Naive thymus-derived CD4-positive, alpha-beta T cell (primary cell): ENCODE measurements at regions not wholly inside any gene's neighbourhood (a gene's known extent, or its start where the extent isn't known, plus 50 kb on each side); places are given as distances from the start of the nearest gene placed in this dataset.

Experiments used
- ATAC-seq: fragments of 150-1000 bp; cut with Tn5 transposase; 2 replicates; pipeline ENCODE4 v1.10.0; 2021; ENCODE audit warnings: mild to moderate bottlenecking, moderate library complexity
- CTCF ChIA-PET: fragments of 350-600 bp; sonication (Branson Sonifier 250); formaldehyde crosslinking; loops from one replicate; lab custom pipeline; 2021; ENCODE audit warnings: antibody characterized with exemption; lab: Charles Lee
- POLR2A ChIA-PET: fragments of 350-600 bp; sonication (Branson Sonifier 250); formaldehyde crosslinking; loops from one replicate; lab custom pipeline; 2021; ENCODE audit warnings: antibody characterized with exemption, inconsistent platforms; lab: Charles Lee
- DNase-seq, 9 donors: peaks; one replicate each; pipeline versions ENCODE4 v3.0.0 to v3.0.0-alpha.2; 2020 to 2022; ENCODE audit warnings: mixed read lengths in 1 of 9
- H3K27ac ChIP-seq: one replicate; pipeline ENCODE4 v1.7.0; 2013; ENCODE audit warnings: mild to moderate bottlenecking, low read depth, low read length, moderate library complexity
- H3K27me3 ChIP-seq, 2 donors: one replicate each; pipeline ENCODE4 v1.7.0; 2013; ENCODE audit warnings: low read length in 2 of 2, mild to moderate bottlenecking in 2 of 2, moderate library complexity in 2 of 2; ENCODE audit not compliant: control insufficient read depth in 2 of 2, insufficient read depth in 2 of 2
- H3K36me3 ChIP-seq, 3 experiments: 1 replicate in 2 of 3; 2 replicates in 1 of 3; pipeline ENCODE4 v1.7.0; 2013; ENCODE audit warnings: low read length in 3 of 3, mild to moderate bottlenecking in 3 of 3, moderate library complexity in 1 of 3; ENCODE audit not compliant: insufficient read depth in 3 of 3, control insufficient read depth in 2 of 3
- H3K4me1 ChIP-seq, 2 donors: one replicate each; pipeline ENCODE4 v1.7.0; 2013; ENCODE audit warnings: low read length in 2 of 2, mild to moderate bottlenecking in 2 of 2, moderate library complexity in 1 of 2; ENCODE audit not compliant: control insufficient read depth in 2 of 2, insufficient read depth in 2 of 2
- H3K4me3 ChIP-seq: 2 replicates; pipeline ENCODE4 v1.7.0; 2013; ENCODE audit warnings: mild to moderate bottlenecking, low read length
- H3K9me3 ChIP-seq, 3 experiments: 1 replicate in 2 of 3; 2 replicates in 1 of 3; pipeline ENCODE4 v1.7.0; 2013; ENCODE audit warnings: low read length in 3 of 3; ENCODE audit not compliant: control insufficient read depth in 2 of 3
- H3K27ac Mint-ChIP-seq, 9 donors: one replicate each; pipeline ENCODE4 v1.8.0; 2020 to 2022; ENCODE audit warnings: mixed read lengths in 9 of 9, mild to moderate bottlenecking in 8 of 9, moderate library complexity in 5 of 9, inconsistent platforms in 2 of 9
- H3K27me3 Mint-ChIP-seq, 5 donors: one replicate each; pipeline ENCODE4 v1.8.0; 2021 to 2022; ENCODE audit warnings: mixed read lengths in 5 of 5, mild to moderate bottlenecking in 1 of 5
- H3K36me3 Mint-ChIP-seq, 5 donors: one replicate each; pipeline ENCODE4 v1.8.0; 2020 to 2022; ENCODE audit warnings: mixed read lengths in 5 of 5, mild to moderate bottlenecking in 3 of 5, inconsistent platforms in 1 of 5
- H3K4me1 Mint-ChIP-seq, 7 donors: one replicate each; pipeline ENCODE4 v1.8.0; 2020 to 2022; ENCODE audit warnings: mixed read lengths in 7 of 7, mild to moderate bottlenecking in 3 of 7, inconsistent platforms in 1 of 7
- H3K4me3 Mint-ChIP-seq, 10 donors: one replicate each; pipeline ENCODE4 v1.8.0; 2020 to 2022; ENCODE audit warnings: mild to moderate bottlenecking in 10 of 10, mixed read lengths in 10 of 10, moderate library complexity in 6 of 10, inconsistent platforms in 2 of 10
- H3K9me3 Mint-ChIP-seq, 11 donors: one replicate each; pipeline ENCODE4 v1.8.0; 2020 to 2022; ENCODE audit warnings: mixed read lengths in 11 of 11, mild to moderate bottlenecking in 4 of 11, inconsistent platforms in 1 of 11, moderate library complexity in 1 of 11
- intact Hi-C, 2 donors: fragments of 100-400 bp; cut with micrococcal nuclease; formaldehyde crosslinking; loops; one replicate each; pipeline ENCODE4 v1.15.1; 2023

DNA sequence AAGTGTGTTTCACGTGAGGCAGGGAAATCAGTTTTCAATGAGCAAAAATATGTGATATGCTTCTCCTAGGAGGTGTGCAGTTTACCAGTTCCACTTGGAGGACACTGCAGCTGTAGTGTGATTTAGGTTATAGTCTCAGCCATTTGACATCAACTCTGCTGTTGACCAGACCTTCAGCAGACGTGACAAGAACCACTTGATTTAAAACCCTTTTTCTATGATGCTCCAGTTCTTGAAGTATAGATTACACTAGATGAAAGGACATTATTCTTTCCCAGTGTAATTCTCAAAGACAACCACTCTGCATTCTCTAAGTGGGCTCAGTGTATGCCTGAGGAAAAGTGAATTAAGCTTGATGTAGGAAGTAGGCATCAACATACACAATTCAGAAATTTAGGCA, 480.8 kb downstream of the TBC1D32 start:
- H3K36me3 Mint-ChIP-seq: no peaks in the 10 kb centered on the region
- Histone ChIP-seq H3K4me1 (no peaks in the 10 kb centered on the region), H3K36me3 (no peaks in the 10 kb centered on the region), H3K4me3 (no peak overlapping the region), H3K9me3 (no peaks in the 10 kb centered on the region), H3K27me3 (no peaks in the 10 kb centered on the region), H3K27ac (no peak overlapping the region)
- no peak for ATAC-seq
- no peaks in the 10 kb centered on the region for H3K4me1 Mint-ChIP-seq
- no peak overlapping the region for H3K27ac Mint-ChIP-seq
- H3K4me3 Mint-ChIP-seq: no peak overlapping the region
- H3K9me3 Mint-ChIP-seq: peaks cover 0 to 8% (median 3%) of the 10 kb centered on the region in 11 donors
- DNase-seq: no peak
- ChIA-PET POLR2A (no interaction called here), CTCF (no interaction called here)
- H3K27me3 Mint-ChIP-seq: no peaks in the 10 kb centered on the region
- intact Hi-C loops: no loop called here

- peaks cover 0 to 5% (median 0%) of the 10 kb centered on the region in 11 donors for H3K9me3 Mint-ChIP-seq
- no peak overlapping the region for H3K4me3 Mint-ChIP-seq
Observed at GRCh38 chr6:120852293-120852849, 481.9 kb downstream of the TBC1D32 start.

GRCh38 chr6:120826253-120826652, 508.0 kb downstream of the TBC1D32 start:
- H3K27ac ChIP-seq: no peak overlapping the region
- Mint-ChIP-seq H3K9me3 (peaks cover 0 to 6% (median 2%) of the 10 kb centered on the region in 11 donors), H3K4me3 (no peak overlapping the region), H3K27me3 (peaks cover 0 to 5% (median 0%) of the 10 kb centered on the region in 5 donors), H3K27ac (no peak overlapping the region), H3K36me3 (no peaks in the 10 kb centered on the region), H3K4me1 (no peaks in the 10 kb centered on the region)
- peak in 2 of 9 donors; percentile 1 to 5 for DNase-seq
- H3K36me3 ChIP-seq: no peaks in the 10 kb centered on the region
- H3K27me3 ChIP-seq: no peaks in the 10 kb centered on the region
- H3K4me3 ChIP-seq: no peak overlapping the region
- CTCF ChIA-PET: no interaction called here
- intact Hi-C loops: no loop called here
- H3K9me3 ChIP-seq: no peaks in the 10 kb centered on the region
- POLR2A ChIA-PET: no interaction called here
- H3K4me1 ChIP-seq: no peaks in the 10 kb centered on the region
- no peak for ATAC-seq

More at GRCh38 chr6:120852293-120852849, 481.9 kb downstream of the TBC1D32 start:
- H3K27me3 ChIP-seq: no peaks in the 10 kb centered on the region
- H3K4me3 ChIP-seq: no peak overlapping the region
- POLR2A ChIA-PET: no interaction called here
- H3K4me1 Mint-ChIP-seq: no peaks in the 10 kb centered on the region
- H3K4me1 ChIP-seq: no peaks in the 10 kb centered on the region
- no peak for DNase-seq
- H3K27ac ChIP-seq: no peak overlapping the region
- H3K27ac Mint-ChIP-seq: no peak overlapping the region
- intact Hi-C loops: no loop called here
- CTCF ChIA-PET: no interaction called here
- no peaks in the 10 kb centered on the region for H3K36me3 Mint-ChIP-seq
- H3K27me3 Mint-ChIP-seq: no peaks in the 10 kb centered on the region
- H3K9me3 ChIP-seq: no peaks in the 10 kb centered on the region
- H3K36me3 ChIP-seq: no peaks in the 10 kb centered on the region
- no peak for ATAC-seq

GRCh38 chr6:120816794-120817193, 517.5 kb downstream of the TBC1D32 start:
- DNase-seq: no peak

DNA sequence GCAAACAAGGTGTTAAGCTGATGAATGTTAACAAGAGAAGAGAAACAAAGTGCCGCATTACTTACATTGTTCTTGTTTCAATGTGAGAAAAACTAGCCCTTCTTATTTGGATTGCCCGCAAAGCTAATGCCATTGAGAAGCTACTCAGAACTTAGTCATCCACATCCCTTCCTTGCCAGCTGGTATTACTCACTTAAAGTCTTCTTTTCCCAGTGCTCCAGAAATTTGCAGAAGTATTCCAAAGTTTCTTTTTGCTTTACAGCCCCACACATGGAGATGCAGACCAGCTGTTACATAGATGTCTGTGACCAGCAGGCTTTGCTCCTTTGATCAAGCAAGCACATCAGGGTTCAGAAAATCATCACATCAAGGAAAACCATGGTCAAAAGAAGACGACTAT, 529.0 kb downstream of the TBC1D32 start:
- ChIA-PET POLR2A (no interaction called here), CTCF (no interaction called here)
- H3K9me3 Mint-ChIP-seq: peaks cover 0 to 10% (median 5%) of the 10 kb centered on the region in 11 donors
- H3K4me3 ChIP-seq: no peak overlapping the region
- DNase-seq (no peak), ATAC-seq (no peak)
- H3K4me1 ChIP-seq: no peaks in the 10 kb centered on the region
- intact Hi-C loops: no loop called here
- no peaks in the 10 kb centered on the region for H3K36me3 Mint-ChIP-seq
- no peaks in the 10 kb centered on the region for H3K4me1 Mint-ChIP-seq
- H3K36me3 ChIP-seq: no peaks in the 10 kb centered on the region
- H3K4me3 Mint-ChIP-seq: no peak overlapping the region
- no peaks in the 10 kb centered on the region for H3K9me3 ChIP-seq
- H3K27ac Mint-ChIP-seq: no peak overlapping the region
- no peaks in the 10 kb centered on the region for H3K27me3 ChIP-seq
- no peaks in the 10 kb centered on the region for H3K27me3 Mint-ChIP-seq
- no peak overlapping the region for H3K27ac ChIP-seq

More at GRCh38 chr6:120816794-120817193, 517.5 kb downstream of the TBC1D32 start:
- intact Hi-C loops: no loop called here
- Histone ChIP-seq H3K9me3 (no peaks in the 10 kb centered on the region), H3K27me3 (no peaks in the 10 kb centered on the region), H3K36me3 (no peaks in the 10 kb centered on the region), H3K4me1 (no peaks in the 10 kb centered on the region), H3K27ac (no peak overlapping the region), H3K4me3 (no peak overlapping the region)
- peaks cover 0 to 10% (median 0%) of the 10 kb centered on the region in 5 donors for H3K27me3 Mint-ChIP-seq
- ATAC-seq: no peak
- ChIA-PET POLR2A (no interaction called here), CTCF (no interaction called here)
- H3K36me3 Mint-ChIP-seq: no peaks in the 10 kb centered on the region
- H3K27ac Mint-ChIP-seq: no peak overlapping the region
- H3K4me3 Mint-ChIP-seq: no peak overlapping the region
- H3K4me1 Mint-ChIP-seq: no peaks in the 10 kb centered on the region
- H3K9me3 Mint-ChIP-seq: peaks cover 0 to 14% (median 4%) of the 10 kb centered on the region in 11 donors

- POLR2A ChIA-PET: no interaction called here
- Histone ChIP-seq H3K4me1 (no peaks in the 10 kb centered on the region), H3K4me3 (no peak overlapping the region), H3K9me3 (no peaks in the 10 kb centered on the region), H3K27me3 (no peaks in the 10 kb centered on the region), H3K36me3 (no peaks in the 10 kb centered on the region), H3K27ac (no peak overlapping the region)
- DNase-seq (no peak), ATAC-seq (no peak)
- H3K27ac Mint-ChIP-seq: no peak overlapping the region
- no peaks in the 10 kb centered on the region for H3K27me3 Mint-ChIP-seq
- no peak overlapping the region for H3K4me3 Mint-ChIP-seq
- CTCF ChIA-PET: no interaction called here
- no peaks in the 10 kb centered on the region for H3K36me3 Mint-ChIP-seq
- H3K9me3 Mint-ChIP-seq: peaks cover 0 to 10% (median 4%) of the 10 kb centered on the region in 11 donors
- intact Hi-C loops: no loop called here
- no peaks in the 10 kb centered on the region for H3K4me1 Mint-ChIP-seq
Observed at GRCh38 chr6:120804612-120805011, 529.7 kb downstream of the TBC1D32 start.

DNA sequence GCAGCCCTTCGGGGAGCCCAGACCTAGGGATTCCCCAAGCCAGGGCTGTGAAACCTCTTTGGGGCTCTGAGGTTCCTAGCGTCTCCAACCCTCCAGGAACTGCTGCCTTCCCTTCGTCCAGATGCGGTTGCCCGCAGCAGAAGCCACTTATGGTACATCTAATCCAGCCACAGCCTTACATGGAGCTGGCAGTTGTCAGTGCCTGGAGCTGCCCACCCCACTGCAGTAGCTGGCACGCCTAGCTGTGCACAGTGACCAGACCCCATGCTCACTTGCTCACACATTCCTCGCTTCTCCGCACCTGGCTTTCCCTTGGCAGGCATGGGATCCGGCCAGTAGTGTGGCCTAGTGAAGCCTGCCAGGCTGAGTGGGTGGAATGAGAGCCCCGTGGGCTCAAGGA, 547.6 kb downstream of the TBC1D32 start:
- no peaks in the 10 kb centered on the region for H3K27me3 ChIP-seq
- no peak overlapping the region for H3K4me3 ChIP-seq
- POLR2A ChIA-PET: no interaction called here
- no peak overlapping the region for H3K4me3 Mint-ChIP-seq
- H3K9me3 Mint-ChIP-seq: peaks cover 0 to 6% (median 0%) of the 10 kb centered on the region in 11 donors
- ATAC-seq (no peak), DNase-seq (no peak)
- H3K36me3 ChIP-seq: no peaks in the 10 kb centered on the region
- CTCF ChIA-PET: no interaction called here
- no peaks in the 10 kb centered on the region for H3K9me3 ChIP-seq
- no peaks in the 10 kb centered on the region for H3K36me3 Mint-ChIP-seq
- H3K27ac Mint-ChIP-seq: no peak overlapping the region
- no peak overlapping the region for H3K27ac ChIP-seq
- H3K4me1 ChIP-seq: no peaks in the 10 kb centered on the region
- intact Hi-C loops: no loop called here
- H3K27me3 Mint-ChIP-seq: no peaks in the 10 kb centered on the region
- H3K4me1 Mint-ChIP-seq: no peaks in the 10 kb centered on the region
